Activated T-cell treated with anti-CD3 and anti-CD28 coated beads, Interleukin-2, amount 50 U/mL, for 24 hours (primary cell): ENCODE measurements at regions not wholly inside any gene's neighbourhood (a gene's known extent, or its start where the extent isn't known, plus 50 kb on each side); places are given as distances from the start of the nearest gene placed in this dataset.
A peak's percentile ranks its signal among the peaks of the same experiment; 100 is the strongest.
"Not testable (repeated sequence)": the region's sequence is repeated elsewhere in the genome, so short reads cannot be mapped to it uniquely, and the experiment has no call there.

Source experiments
- DNase-seq: peaks from one replicate; pipeline ENCODE4 v3.0.0-alpha.2; 2020
- H3K27ac Mint-ChIP-seq: 2 replicates; pipeline ENCODE4 v1.8.0; 2020; ENCODE audit warnings: mild to moderate bottlenecking, mixed read lengths
- H3K27me3 Mint-ChIP-seq: 2 replicates; pipeline ENCODE4 v1.8.0; 2020; ENCODE audit warnings: mixed read lengths
- H3K36me3 Mint-ChIP-seq: 2 replicates; pipeline ENCODE4 v1.8.0; 2020; ENCODE audit warnings: low read depth, mixed read lengths
- H3K4me1 Mint-ChIP-seq: 2 replicates; pipeline ENCODE4 v1.8.0; 2020; ENCODE audit warnings: low read depth, mixed read lengths
- H3K4me3 Mint-ChIP-seq: 2 replicates; pipeline ENCODE4 v1.8.0; 2020; ENCODE audit warnings: mild to moderate bottlenecking, moderate library complexity, mixed read lengths
- H3K9me3 Mint-ChIP-seq: 2 replicates; pipeline ENCODE4 v1.8.0; 2020; ENCODE audit warnings: mixed read lengths

DNA sequence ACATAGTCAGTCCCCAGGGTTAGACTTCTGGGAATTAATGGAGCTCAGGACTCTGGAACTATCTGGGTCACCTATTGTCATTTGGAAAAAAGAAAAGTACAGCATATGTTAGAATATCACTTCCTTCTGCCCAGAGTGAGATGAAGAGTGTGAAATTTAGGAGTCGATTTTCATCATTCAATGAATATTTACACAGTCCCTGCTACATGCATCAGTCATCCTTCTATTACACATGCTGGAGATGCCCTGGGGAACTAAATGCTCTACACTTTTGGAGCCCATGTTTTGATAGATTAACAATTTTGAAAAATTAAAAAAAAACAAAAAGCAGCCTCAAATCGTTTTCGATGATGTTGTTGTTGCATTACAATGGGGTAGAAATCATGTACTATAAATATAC, 315.4 kb downstream of the ALDH8A1 start:
- Mint-ChIP-seq H3K9me3 (no peaks in the 10 kb centered on the region), H3K36me3 (no peaks in the 10 kb centered on the region), H3K27ac (no peak overlapping the region), H3K4me3 (no peak overlapping the region), H3K4me1 (peaks cover 35% of the 10 kb centered on the region), H3K27me3 (no peaks in the 10 kb centered on the region)
- DNase-seq, result no peak

DNA sequence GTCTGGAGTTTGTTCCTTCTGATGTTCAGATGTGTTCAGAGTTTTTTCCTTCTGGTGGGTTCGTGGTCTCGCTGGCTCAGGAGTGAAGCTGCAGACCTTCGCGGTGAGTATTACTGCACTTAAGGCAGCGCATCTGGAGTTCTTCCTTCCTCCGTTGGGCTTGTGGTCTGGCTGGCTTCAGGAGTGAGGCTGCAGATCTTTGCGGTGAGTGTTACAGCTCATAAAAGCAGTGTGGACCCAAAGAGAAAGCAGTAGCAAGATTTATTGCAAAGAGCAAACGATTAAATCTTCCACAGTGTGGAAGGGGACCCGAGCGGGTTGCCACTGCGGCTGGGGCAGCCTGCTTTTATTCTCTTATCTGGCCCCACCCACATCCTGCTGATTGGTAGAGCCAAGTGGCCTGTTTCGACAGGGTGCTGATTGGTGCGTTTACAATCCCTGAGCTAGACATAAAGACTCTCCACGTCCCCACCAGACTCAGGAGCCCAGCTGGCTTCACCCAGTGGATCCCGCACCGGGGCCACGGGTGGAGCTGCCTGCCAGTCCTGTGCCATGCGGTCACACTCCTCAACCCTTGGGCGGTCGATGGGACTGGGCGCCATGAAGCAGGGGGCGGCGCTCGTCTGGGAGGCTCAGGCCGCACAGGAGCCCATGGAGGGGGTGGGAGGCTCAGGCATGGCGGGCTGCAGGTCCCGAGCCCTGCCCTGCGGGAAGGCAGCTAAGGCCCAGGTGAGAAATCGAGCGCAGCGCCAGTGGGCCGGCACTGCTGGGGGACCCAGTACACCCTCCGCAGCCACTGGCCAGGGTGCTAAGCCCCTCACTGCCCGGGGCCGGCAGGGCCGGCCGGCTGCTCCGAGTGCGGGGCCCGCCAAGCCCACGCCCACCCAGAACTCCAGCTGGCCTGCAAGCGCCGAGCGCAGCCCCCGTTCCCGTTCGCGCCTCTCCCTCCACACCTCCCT, 315.3 kb upstream of the SGK1 start:
- H3K4me3 Mint-ChIP-seq, result peak overlapping the region; percentile 36
- peak overlapping the region; percentile 69 for H3K27ac Mint-ChIP-seq
- not testable (repeated sequence) for H3K27me3 Mint-ChIP-seq, H3K36me3 Mint-ChIP-seq, H3K9me3 Mint-ChIP-seq
- H3K4me1 Mint-ChIP-seq, result peaks cover 34% of the 10 kb centered on the region
- DNase-seq, result peak; percentile 51

DNA sequence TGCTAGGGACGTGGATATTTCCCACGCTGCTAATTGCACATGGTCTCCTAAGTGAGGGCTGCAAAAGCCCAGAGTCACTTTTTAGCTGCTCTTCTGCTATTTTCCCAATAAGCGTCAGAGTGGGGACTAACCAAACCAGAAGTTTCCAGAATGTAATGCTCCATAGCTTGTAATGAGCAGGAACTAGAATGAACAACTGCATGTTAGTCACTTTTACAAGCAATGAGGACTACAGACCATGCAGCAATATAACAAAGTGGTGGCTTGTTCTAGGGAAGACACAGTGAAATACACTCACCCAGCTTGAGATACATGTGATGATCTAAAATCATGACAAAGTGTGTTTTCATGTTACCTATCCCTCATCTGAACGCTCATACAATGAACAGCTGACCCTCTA, 314.1 kb upstream of the SGK1 start:
- Mint-ChIP-seq H3K27me3 (no peaks in the 10 kb centered on the region), H3K36me3 (no peaks in the 10 kb centered on the region), H3K4me3 (no peak overlapping the region), H3K27ac (no peak overlapping the region), H3K4me1 (peaks cover 26% of the 10 kb centered on the region), H3K9me3 (no peaks in the 10 kb centered on the region)
- DNase-seq, result no peak

DNA sequence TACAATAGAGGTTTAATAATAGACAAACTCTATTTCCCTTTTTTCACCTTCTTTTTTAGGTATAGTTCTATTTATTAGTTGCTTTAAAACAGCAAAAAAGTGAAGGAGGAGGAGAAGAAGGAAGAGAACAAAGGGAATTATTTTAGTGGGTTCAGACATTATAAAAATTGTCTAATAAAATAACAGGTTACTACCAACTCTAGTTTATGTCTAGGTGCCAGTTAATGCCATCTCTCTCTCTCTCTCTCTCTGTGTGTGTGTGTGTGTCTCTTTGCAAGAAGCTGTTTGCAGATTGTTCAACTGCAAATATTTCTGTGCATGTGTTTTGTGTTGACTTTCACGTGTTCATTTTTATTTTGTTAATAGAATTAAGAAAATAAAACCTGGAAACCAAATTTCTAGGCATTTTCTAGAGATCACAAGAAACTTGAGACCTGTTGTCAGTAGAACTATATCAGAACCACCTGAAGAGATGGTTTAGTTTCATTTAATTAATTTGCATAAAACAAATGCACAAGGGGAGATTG, 313.5 kb upstream of the SGK1 start:
- no peak for DNase-seq

DNA sequence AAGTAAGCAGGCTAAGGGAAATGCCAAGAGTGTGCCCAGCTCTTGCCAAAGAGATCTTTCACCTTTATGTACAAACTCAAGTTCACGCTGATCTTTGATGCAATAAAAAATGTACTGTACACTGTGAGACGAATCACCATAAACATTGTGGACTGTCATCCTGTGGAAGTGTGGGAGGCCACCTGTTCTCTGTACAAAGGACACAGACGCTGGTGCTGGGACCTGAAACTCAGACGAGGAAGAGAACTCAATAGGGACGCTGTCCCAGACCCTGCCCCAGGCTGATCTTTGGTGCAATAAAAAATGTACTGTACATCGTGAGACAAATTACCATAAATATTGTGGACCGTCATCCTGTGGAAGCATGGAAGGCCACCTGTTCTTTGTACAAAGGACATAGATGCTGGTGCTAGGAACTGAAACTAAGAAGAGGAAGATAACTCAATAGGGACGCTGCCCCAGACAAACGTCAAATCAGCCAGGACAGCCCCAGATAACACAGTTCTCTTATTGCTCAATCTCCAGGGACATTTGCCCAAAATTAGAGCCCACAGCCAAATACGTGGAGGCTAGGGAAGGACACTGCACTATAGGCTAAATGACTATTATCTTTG, 312.7 kb upstream of the SGK1 start:
- Mint-ChIP-seq H3K36me3 (no peaks in the 10 kb centered on the region), H3K27ac (no peak overlapping the region), H3K27me3 (no peaks in the 10 kb centered on the region), H3K9me3 (no peaks in the 10 kb centered on the region), H3K4me1 (peaks cover 17% of the 10 kb centered on the region), H3K4me3 (no peak overlapping the region)
- no peak for DNase-seq

More for the DNA sequence above, 313.5 kb upstream of the SGK1 start:
- Mint-ChIP-seq H3K27ac (no peak overlapping the region), H3K4me1 (peaks cover 25% of the 10 kb centered on the region), H3K4me3 (no peak overlapping the region), H3K9me3 (no peaks in the 10 kb centered on the region), H3K36me3 (no peaks in the 10 kb centered on the region), H3K27me3 (no peaks in the 10 kb centered on the region)

DNA sequence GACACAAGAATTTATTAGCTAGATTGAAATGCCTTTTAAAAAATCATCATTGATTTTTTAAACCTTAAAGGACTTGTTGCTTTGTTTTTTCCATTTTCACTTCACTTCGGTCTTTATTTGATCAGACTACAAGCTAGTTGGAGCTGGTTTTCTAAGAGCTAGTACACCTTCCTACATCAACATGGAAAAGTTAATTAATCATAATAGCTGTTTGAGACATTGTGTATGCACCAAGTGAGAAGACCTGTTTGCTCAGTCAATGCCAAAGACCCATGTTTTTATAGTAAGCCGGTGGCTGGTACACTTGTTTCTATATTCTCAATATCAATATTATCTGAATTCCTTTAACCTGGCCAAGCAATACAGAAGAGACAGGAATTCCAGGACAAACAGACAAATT, 310.2 kb upstream of the SGK1 start:
- H3K9me3 Mint-ChIP-seq, result no peaks in the 10 kb centered on the region
- peaks cover 13% of the 10 kb centered on the region for H3K4me1 Mint-ChIP-seq

DNA sequence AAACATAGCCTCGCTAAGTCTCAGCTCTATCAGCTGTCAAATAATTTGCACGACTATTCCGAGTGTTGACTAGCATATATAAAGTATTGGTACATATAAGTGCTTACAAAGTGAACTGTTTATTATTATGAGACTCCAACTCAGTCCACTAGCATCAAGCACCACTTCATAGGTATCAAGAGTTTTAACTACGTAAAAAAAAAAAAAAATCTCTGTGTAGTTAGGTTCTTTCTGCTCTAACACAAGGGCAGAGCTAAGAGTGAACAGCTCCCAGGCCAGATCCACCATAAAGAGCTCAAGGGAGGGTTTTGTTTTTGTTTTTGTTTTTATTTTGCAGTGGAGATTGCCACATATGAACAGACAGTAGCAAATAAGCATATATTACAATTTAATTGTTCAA, 309.8 kb upstream of the SGK1 start:
- H3K9me3 Mint-ChIP-seq, result no peaks in the 10 kb centered on the region
- DNase-seq, result no peak

More for the DNA sequence above, 310.2 kb upstream of the SGK1 start:
- no peaks in the 10 kb centered on the region for H3K36me3 Mint-ChIP-seq
- H3K27me3 Mint-ChIP-seq, result no peaks in the 10 kb centered on the region
- no peak overlapping the region for H3K4me3 Mint-ChIP-seq
- no peak overlapping the region for H3K27ac Mint-ChIP-seq
- DNase-seq, result no peak

DNA sequence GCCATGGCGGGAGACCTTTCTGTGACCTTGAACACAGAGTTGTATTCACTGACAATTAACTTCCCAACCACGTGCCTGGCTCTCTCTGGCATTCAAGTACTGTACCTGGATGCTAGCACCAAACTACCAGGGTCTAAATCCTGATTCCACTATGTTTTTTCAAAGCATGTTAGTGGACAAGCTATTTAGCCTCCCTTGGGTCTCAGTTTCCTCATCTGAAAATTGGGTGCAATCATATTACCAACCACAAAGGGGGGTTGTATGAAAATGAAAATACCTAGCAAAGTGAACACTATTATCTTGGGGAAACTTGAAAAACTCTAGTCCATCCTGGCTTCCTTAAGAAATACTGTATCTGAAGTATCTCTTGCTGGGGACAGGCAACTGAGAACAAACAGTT, 308.7 kb upstream of the SGK1 start:
- Mint-ChIP-seq H3K27ac (no peak overlapping the region), H3K36me3 (no peaks in the 10 kb centered on the region), H3K9me3 (no peaks in the 10 kb centered on the region), H3K4me3 (no peak overlapping the region), H3K4me1 (peaks cover 6% of the 10 kb centered on the region), H3K27me3 (no peaks in the 10 kb centered on the region)
- DNase-seq, result no peak

More for the DNA sequence above, 309.8 kb upstream of the SGK1 start:
- Mint-ChIP-seq H3K4me3 (no peak overlapping the region), H3K27me3 (no peaks in the 10 kb centered on the region), H3K36me3 (no peaks in the 10 kb centered on the region), H3K27ac (no peak overlapping the region), H3K4me1 (peaks cover 9% of the 10 kb centered on the region)

DNA sequence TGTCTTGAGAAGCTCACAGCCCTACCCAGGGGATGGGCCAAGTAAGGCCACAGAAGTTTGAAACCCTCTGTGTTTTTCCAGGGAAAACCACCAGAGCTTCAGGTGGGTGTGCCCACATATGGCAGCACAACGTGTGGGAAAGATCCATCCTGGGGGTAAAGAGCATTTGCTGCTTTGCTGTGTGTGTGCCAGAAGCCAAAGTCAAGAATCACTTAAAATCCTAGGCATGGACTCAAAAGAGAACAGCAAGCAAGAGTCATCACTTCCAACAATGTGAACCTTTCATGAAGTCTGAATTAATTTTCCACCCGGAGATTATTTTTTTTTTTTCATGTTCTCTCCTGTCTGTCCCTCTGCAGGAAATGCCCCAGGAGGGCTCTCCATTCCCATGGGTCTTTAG, 308.2 kb upstream of the SGK1 start:
- no peak overlapping the region for H3K4me3 Mint-ChIP-seq
- DNase-seq, result no peak
- H3K27me3 Mint-ChIP-seq, result no peaks in the 10 kb centered on the region
- no peaks in the 10 kb centered on the region for H3K36me3 Mint-ChIP-seq
- no peak overlapping the region for H3K27ac Mint-ChIP-seq
- H3K4me1 Mint-ChIP-seq, result peaks cover 6% of the 10 kb centered on the region
- H3K9me3 Mint-ChIP-seq, result no peaks in the 10 kb centered on the region

DNA sequence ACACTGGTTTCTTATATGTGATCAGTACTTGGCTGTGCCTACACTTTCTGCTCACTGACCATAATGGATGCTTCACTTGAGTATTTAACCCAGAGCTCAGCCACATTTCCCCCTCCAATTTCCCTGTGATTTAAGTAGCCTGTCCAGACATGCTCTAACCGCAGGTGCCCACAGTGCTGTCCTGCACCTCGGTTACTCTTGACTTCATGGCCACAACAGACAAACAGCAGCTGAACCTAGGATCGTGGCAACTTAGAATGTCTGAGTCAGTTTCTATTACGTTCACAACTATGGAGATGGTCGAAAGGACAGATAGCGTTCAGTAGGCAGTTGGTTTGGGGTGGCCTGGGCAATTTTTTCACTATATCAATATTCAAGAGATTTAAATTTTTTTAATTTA, 306.9 kb upstream of the SGK1 start:
- no peak for DNase-seq
- Mint-ChIP-seq H3K27ac (no peak overlapping the region), H3K36me3 (no peaks in the 10 kb centered on the region), H3K9me3 (no peaks in the 10 kb centered on the region), H3K4me3 (no peak overlapping the region), H3K4me1 (peaks cover 7% of the 10 kb centered on the region), H3K27me3 (no peaks in the 10 kb centered on the region)

DNA sequence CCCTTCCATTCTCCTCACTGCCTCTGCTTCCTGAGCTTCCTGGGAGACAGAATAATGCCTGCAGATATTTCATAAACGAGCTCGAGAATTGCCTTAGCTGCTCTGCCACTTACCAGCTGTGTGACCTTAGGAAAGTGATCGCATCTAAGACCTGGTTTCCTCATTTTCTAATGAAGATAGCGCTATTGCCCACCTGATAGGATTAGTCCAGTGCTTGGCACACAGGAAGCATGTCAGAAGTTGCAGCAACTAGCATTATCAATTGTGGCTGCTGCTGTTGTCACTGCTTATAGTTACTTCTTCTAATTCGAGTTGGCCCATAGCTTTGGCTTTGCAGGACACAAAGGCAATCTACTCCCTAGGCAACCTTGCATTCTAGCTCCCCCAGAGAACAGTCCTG, 305.5 kb upstream of the SGK1 start:
- no peaks in the 10 kb centered on the region for H3K36me3 Mint-ChIP-seq
- H3K4me1 Mint-ChIP-seq, result peaks cover 10% of the 10 kb centered on the region
- H3K27me3 Mint-ChIP-seq, result no peaks in the 10 kb centered on the region
- no peak overlapping the region for H3K27ac Mint-ChIP-seq
- H3K9me3 Mint-ChIP-seq, result no peaks in the 10 kb centered on the region
- no peak for DNase-seq
- no peak overlapping the region for H3K4me3 Mint-ChIP-seq

DNA sequence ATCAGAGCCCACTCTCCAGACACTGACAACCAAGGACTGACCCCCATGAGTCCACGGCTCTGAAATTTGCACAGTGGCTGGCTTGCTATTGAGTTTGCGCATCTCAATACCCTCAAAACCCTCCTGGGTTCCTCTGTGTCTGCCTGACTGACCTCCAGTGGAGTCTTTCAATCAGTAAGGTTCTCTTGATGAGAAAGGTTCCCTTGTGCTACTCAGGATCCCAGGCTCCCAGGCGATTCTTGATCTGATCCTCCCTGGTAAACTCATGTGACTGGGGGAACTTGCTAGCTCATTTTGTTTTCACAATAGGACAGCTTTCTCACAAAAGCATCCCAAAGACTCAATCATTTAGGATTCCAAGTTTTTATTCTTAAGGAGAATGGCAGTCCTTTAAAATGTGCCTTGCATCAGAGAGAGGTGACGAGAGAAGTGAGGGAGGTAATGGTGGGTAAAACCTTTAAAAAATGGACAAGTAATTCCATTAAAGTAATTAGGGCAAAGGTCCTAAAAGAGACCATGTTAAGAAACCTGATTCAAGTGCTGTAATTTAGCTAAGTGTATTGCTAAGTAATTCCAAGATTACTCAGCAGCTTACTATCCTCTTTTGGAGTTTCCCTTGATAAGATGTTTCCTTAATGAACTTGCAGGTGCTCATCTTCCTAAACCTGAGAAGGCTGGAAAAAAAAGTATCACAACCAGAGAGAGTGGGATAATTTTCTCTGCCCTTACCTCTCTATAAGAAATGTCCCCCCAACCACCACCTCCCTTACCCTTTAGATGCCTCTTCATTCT, 304.7 kb upstream of the SGK1 start:
- no peak for DNase-seq
- Mint-ChIP-seq H3K27ac (no peak overlapping the region), H3K4me3 (no peak overlapping the region), H3K4me1 (peaks cover 10% of the 10 kb centered on the region), H3K9me3 (no peaks in the 10 kb centered on the region), H3K36me3 (no peaks in the 10 kb centered on the region), H3K27me3 (no peaks in the 10 kb centered on the region)

DNA sequence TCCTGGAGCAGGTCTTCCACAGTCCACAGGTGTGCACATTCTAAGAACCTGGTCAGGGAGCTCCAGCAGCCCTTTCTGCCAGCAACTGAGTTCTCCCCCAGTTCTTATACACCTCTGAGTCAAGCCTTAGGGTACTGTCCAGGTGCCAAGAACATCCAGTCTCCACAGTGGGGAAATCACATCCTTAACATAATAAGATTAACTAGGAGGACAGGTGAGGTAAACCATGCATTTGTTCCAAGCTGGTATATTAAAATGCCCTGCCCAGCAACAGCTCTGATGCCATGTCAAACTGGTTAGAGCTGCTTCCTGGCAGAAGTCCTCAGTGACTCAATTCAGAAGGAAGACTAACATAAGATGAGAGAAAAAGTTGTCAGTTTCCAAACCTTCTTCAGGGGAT, 303.9 kb upstream of the SGK1 start:
- Mint-ChIP-seq H3K27ac (no peak overlapping the region), H3K9me3 (no peaks in the 10 kb centered on the region), H3K36me3 (no peaks in the 10 kb centered on the region), H3K4me1 (peaks cover 10% of the 10 kb centered on the region), H3K27me3 (no peaks in the 10 kb centered on the region), H3K4me3 (no peak overlapping the region)
- no peak for DNase-seq

DNA sequence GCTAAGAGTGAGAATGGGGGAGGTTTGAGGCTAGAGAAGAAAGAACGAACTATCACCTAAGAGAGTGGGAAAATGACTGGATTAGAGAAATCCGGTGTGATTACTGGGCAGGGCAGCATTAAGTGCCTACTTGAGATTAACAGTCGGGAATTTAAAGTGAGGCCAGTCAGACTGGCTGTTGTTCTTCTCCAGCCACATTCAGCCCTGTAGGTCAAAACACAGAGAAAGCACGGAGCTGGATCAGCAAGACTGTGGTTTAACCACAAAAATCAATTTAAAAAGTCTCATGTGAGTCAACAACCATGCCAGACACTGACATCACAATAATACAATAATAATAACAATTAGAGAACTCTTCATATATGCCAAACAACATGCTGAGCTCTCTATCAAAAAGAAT, 301.9 kb upstream of the SGK1 start:
- no peaks in the 10 kb centered on the region for H3K27me3 Mint-ChIP-seq

More for the DNA sequence above, 301.9 kb upstream of the SGK1 start:
- H3K4me3 Mint-ChIP-seq, result no peak overlapping the region
- no peaks in the 10 kb centered on the region for H3K36me3 Mint-ChIP-seq
- no peaks in the 10 kb centered on the region for H3K9me3 Mint-ChIP-seq
- DNase-seq, result no peak
- peaks cover 10% of the 10 kb centered on the region for H3K4me1 Mint-ChIP-seq
- no peak overlapping the region for H3K27ac Mint-ChIP-seq
